ENCODE measurements at regions not wholly inside any gene's neighbourhood (a gene's known extent, or its start where the extent isn't known, plus 50 kb on each side); places are given as distances from the start of the nearest gene placed in this dataset.

- H3K79me2 ChIP-seq (ENCODE audit: insufficient read depth, low read length): no peaks in the 10 kb centered on the region
- H3K9me3 ChIP-seq (ENCODE audit: control insufficient read depth in 1 of 2, insufficient read depth in 1 of 2, low read depth in 1 of 2, low read length in 2 of 2): no peaks in the 10 kb centered on the region
- H3K36me3 ChIP-seq (ENCODE audit: control insufficient read depth in 1 of 2, insufficient read depth in 2 of 2, low read length in 2 of 2): no peaks in the 10 kb centered on the region
- H3K9ac ChIP-seq (ENCODE audit: low read length): no peak overlapping the region
- H3K4me1 ChIP-seq (ENCODE audit: control insufficient read depth in 1 of 2, insufficient read depth in 2 of 2, low read length in 2 of 2): no peaks in the 10 kb centered on the region
- no TSS peak for BruUV-seq (replicated peaks)
- DNase-seq (ENCODE audit: low read depth, low spot score): no peak
- H4K20me1 ChIP-seq (ENCODE audit: insufficient read depth): no peaks in the 10 kb centered on the region
- ChIA-PET POLR2A (no interaction called here), CTCF (no interaction called here), RAD21 (ENCODE audit: low non-redundant PET in 1 of 2, low total read pairs in 2 of 2, uncharacterized antibody in 2 of 2, unreplicated experiment in 2 of 2) (no interaction called here)
- H3K27ac ChIP-seq (ENCODE audit: low read depth, low read length): no peak overlapping the region
- no peak overlapping the region for H3K4me3 ChIP-seq (replicated peaks in 1 of 2; ENCODE audit: low read depth in 1 of 2, low read length in 2 of 2)
- TF ChIP-seq EGR1 (IDR thresholded peaks at IDR 0.05; ENCODE audit: low read depth): no peak
- TF ChIP-seq CTCF (IDR thresholded peaks at IDR 0.05 in 2 of 3, conservative IDR thresholded peaks at IDR 0.05 in 1 of 3; ENCODE audit: borderline replicate concordance in 1 of 3, insufficient read depth in 1 of 3, low read depth in 2 of 3, low read length in 2 of 3): no peak
- no peak for TF ChIP-seq SRF (IDR thresholded peaks at IDR 0.05; ENCODE audit: low read depth)
- no peak for TF ChIP-seq SIN3A (IDR thresholded peaks at IDR 0.05; ENCODE audit: low read depth)
- TF ChIP-seq ZNF274 (IDR thresholded peaks at IDR 0.05; ENCODE audit: low read depth, low read length): no peak
- TF ChIP-seq POLR2A (IDR thresholded peaks at IDR 0.05; ENCODE audit: borderline replicate concordance, extremely low read depth, insufficient read depth, insufficient read length): no peak
- no peak for TF ChIP-seq RAD21 (IDR thresholded peaks at IDR 0.05; ENCODE audit: low read depth)
- no peak for TF ChIP-seq JUND (IDR thresholded peaks at IDR 0.05)
- no peak for TF ChIP-seq YY1 (IDR thresholded peaks at IDR 0.05; ENCODE audit: extremely low read depth, insufficient replicate concordance, low read depth, low read length)
- no peak for TF ChIP-seq CEBPB (IDR thresholded peaks at IDR 0.05; ENCODE audit: low read depth)
- TF ChIP-seq SP1 (IDR thresholded peaks at IDR 0.05; ENCODE audit: low read depth): no peak
- no peak for TF ChIP-seq CBX3 (IDR thresholded peaks at IDR 0.05; ENCODE audit: low read depth)
- no peak for TF ChIP-seq ZBTB33 (IDR thresholded peaks at IDR 0.05; ENCODE audit: extremely low read depth, insufficient replicate concordance, low read length)
- TF ChIP-seq ZFX (IDR thresholded peaks at IDR 0.05): no peak
- no peak for TF ChIP-seq EZH2phosphoT487 (IDR thresholded peaks at IDR 0.05; ENCODE audit: borderline replicate concordance)
- TF ChIP-seq TCF7L2 (IDR thresholded peaks at IDR 0.05; ENCODE audit: borderline replicate concordance, extremely low read depth, insufficient read depth, insufficient read length): no peak
- no peak for TF ChIP-seq REST (IDR thresholded peaks at IDR 0.05; ENCODE audit: low read depth)
- no peak for TF ChIP-seq ELF1 (IDR thresholded peaks at IDR 0.05; ENCODE audit: borderline replicate concordance, low read depth)
- H3K4me2 ChIP-seq (ENCODE audit: low read length): no peak overlapping the region
- no peaks in the 10 kb centered on the region for H3K27me3 ChIP-seq (ENCODE audit: insufficient read depth, low read length)
- intact Hi-C loops (cut with micrococcal nuclease): no loop called here
- H2AFZ ChIP-seq (ENCODE audit: low read depth, low read length, poor library complexity, severe bottlenecking): no peak overlapping the region
- ATAC-seq: no peak
- H3K9me2 ChIP-seq (ENCODE audit: insufficient read depth): no peaks in the 10 kb centered on the region
Measured at GRCh38 chrX:74179990-74180389, 124.0 kb upstream of the ZCCHC13 start.
